CD4-positive, CD25-positive, alpha-beta regulatory T cell (primary cell): ENCODE measurements at regions not wholly inside any gene's neighbourhood (a gene's known extent, or its start where the extent isn't known, plus 50 kb on each side); places are given as distances from the start of the nearest gene placed in this dataset.
"Not testable (repeated sequence)": the region's sequence is repeated elsewhere in the genome, so short reads cannot be mapped to it uniquely, and the experiment has no call there.

ENCODE experiments used
- ATAC-seq, 2 donors: fragments of 150-1000 bp; cut with Tn5 transposase; one replicate each; pipeline ENCODE4 v1.10.0; 2021; ENCODE audit warnings: low read depth in 2 of 2, moderate number of reproducible peaks in 2 of 2, moderate library complexity in 1 of 2
- DNase-seq, 3 donors: peaks; one replicate each; pipeline versions ENCODE4 v3.0.0 to v3.0.0-alpha.2; 2012 to 2022; ENCODE audit warnings: mixed read lengths in 1 of 3
- H3K27ac ChIP-seq: one replicate; pipeline ENCODE4 v1.7.0; 2013; ENCODE audit warnings: mild to moderate bottlenecking, low read length; ENCODE audit not compliant: insufficient read depth, poor library complexity, severe bottlenecking
- H3K27me3 ChIP-seq: one replicate; pipeline ENCODE4 v1.7.0; 2013; ENCODE audit warnings: low read length; ENCODE audit not compliant: control insufficient read depth, insufficient read depth
- H3K36me3 ChIP-seq: one replicate; pipeline ENCODE4 v1.7.0; 2013; ENCODE audit warnings: mild to moderate bottlenecking, low read length, moderate library complexity; ENCODE audit not compliant: control insufficient read depth, insufficient read depth
- H3K4me1 ChIP-seq: 2 replicates; pipeline ENCODE4 v1.7.0; 2013; ENCODE audit warnings: mild to moderate bottlenecking, low read length; ENCODE audit not compliant: insufficient read depth, control insufficient read depth, poor library complexity, severe bottlenecking
- H3K4me3 ChIP-seq: one replicate; pipeline ENCODE4 v1.7.0; 2013; ENCODE audit warnings: low read depth, mild to moderate bottlenecking, low read length, moderate library complexity
- H3K9me3 ChIP-seq, 2 experiments: 1 replicate in 1 of 2; 2 replicates in 1 of 2; pipeline ENCODE4 v1.7.0; 2013; ENCODE audit warnings: low read length in 2 of 2, mild to moderate bottlenecking in 1 of 2, moderate library complexity in 1 of 2; ENCODE audit not compliant: control insufficient read depth in 2 of 2
- H3K27ac Mint-ChIP-seq, 3 donors: one replicate each; pipeline ENCODE4 v1.8.0; 2020 to 2022; ENCODE audit warnings: mild to moderate bottlenecking in 3 of 3, mixed read lengths in 3 of 3, moderate library complexity in 2 of 3
- H3K27me3 Mint-ChIP-seq: one replicate; pipeline ENCODE4 v1.8.0; 2022; ENCODE audit warnings: mild to moderate bottlenecking, mixed read lengths
- H3K36me3 Mint-ChIP-seq: one replicate; pipeline ENCODE4 v1.8.0; 2020; ENCODE audit warnings: mixed read lengths
- H3K4me1 Mint-ChIP-seq, 4 donors: one replicate each; pipeline ENCODE4 v1.8.0; 2020 to 2022; ENCODE audit warnings: mixed read lengths in 4 of 4, mild to moderate bottlenecking in 1 of 4
- H3K4me3 Mint-ChIP-seq, 4 donors: one replicate each; pipeline ENCODE4 v1.8.0; 2020 to 2022; ENCODE audit warnings: mild to moderate bottlenecking in 4 of 4, mixed read lengths in 4 of 4, moderate library complexity in 3 of 4
- H3K9me3 Mint-ChIP-seq, 7 donors: one replicate each; pipeline ENCODE4 v1.8.0; 2020 to 2022; ENCODE audit warnings: mixed read lengths in 7 of 7, mild to moderate bottlenecking in 3 of 7, moderate library complexity in 2 of 7

DNA sequence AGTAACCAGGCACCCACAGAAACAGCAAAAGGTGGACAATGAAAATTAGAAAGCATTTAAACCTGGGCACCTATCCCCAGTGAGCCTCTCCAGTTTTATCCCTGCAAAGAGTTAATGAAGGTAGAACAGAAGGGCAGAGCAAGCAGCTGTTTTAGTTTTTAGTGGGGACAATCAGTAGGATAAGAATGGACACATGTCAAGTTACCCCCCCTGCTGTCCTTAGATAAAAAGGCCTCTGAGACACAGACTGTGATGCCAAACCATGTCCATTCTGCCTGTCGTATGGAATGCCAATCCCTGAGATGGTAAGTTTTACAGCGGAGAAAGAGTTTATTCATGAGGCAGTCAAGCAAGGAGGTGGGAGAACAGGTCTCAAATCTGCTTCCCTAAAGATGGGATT lies 162.6 kb upstream of the AGR3 start:
- DNase-seq (no peak), ATAC-seq (no peak)
- H3K4me3 ChIP-seq, result no peak overlapping the region
- Mint-ChIP-seq H3K36me3 (no peaks in the 10 kb centered on the region), H3K27me3 (no peaks in the 10 kb centered on the region), H3K4me1 (peaks cover 27 to 46% (median 36%) of the 10 kb centered on the region in 4 donors), H3K9me3 (peaks cover 0 to 3% (median 0%) of the 10 kb centered on the region in 7 donors), H3K4me3 (no peak overlapping the region), H3K27ac (peak overlapping the region in 2 of 3 donors; percentile 22 to 68)
- no peak overlapping the region for H3K27ac ChIP-seq
- H3K9me3 ChIP-seq, result no peaks in the 10 kb centered on the region
- H3K4me1 ChIP-seq, result peaks cover 14% of the 10 kb centered on the region
- no peaks in the 10 kb centered on the region for H3K27me3 ChIP-seq
- no peaks in the 10 kb centered on the region for H3K36me3 ChIP-seq

- DNase-seq (peak in 1 of 3 donors; percentile 37), ATAC-seq (peak in 1 of 2 donors; percentile 44)
- no peaks in the 10 kb centered on the region for H3K9me3 ChIP-seq
- no peaks in the 10 kb centered on the region for H3K27me3 ChIP-seq
- H3K27ac Mint-ChIP-seq, result peak overlapping the region in 1 of 3 donors; percentile 49
- no peak overlapping the region for H3K4me3 Mint-ChIP-seq
- no peak overlapping the region for H3K27ac ChIP-seq
- no peaks in the 10 kb centered on the region for H3K36me3 Mint-ChIP-seq
- no peaks in the 10 kb centered on the region for H3K27me3 Mint-ChIP-seq
- H3K9me3 Mint-ChIP-seq, result peaks cover 0 to 3% (median 0%) of the 10 kb centered on the region in 7 donors
- peaks cover 14% of the 10 kb centered on the region for H3K4me1 ChIP-seq
- H3K36me3 ChIP-seq, result no peaks in the 10 kb centered on the region
- H3K4me1 Mint-ChIP-seq, result peaks cover 27 to 46% (median 36%) of the 10 kb centered on the region in 4 donors
- H3K4me3 ChIP-seq, result no peak overlapping the region
These were observed 163.1 kb upstream of the AGR3 start for GRCh38 chr7:17044861-17045260.

DNA sequence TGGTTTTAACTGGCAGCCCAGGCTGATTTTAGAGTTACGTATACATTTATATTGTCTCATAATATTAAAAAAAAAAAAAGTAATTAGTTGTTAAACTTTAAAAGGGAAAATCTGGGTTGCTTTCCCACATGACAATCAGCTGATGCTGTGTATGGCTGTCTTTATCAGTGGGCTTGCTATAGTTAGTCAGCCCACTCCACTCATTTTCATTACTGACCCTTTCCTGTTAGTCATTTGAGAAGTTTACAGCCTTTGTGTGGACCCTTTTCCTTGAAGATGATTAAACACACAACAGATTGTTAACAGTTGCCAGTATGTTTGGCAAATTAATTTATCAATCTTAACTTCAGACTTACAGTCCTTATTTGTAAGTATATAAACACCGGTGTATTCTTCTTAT lies 164.5 kb upstream of the AGR3 start:
- peaks cover 27 to 40% (median 32%) of the 10 kb centered on the region in 4 donors for H3K4me1 Mint-ChIP-seq
- H3K27ac Mint-ChIP-seq, result no peak overlapping the region
- H3K9me3 Mint-ChIP-seq, result peaks cover 0 to 3% (median 0%) of the 10 kb centered on the region in 7 donors
- no peak overlapping the region for H3K4me3 Mint-ChIP-seq
- Histone ChIP-seq H3K4me3 (no peak overlapping the region), H3K9me3 (no peaks in the 10 kb centered on the region), H3K4me1 (peaks cover 12% of the 10 kb centered on the region), H3K27ac (no peak overlapping the region), H3K27me3 (no peaks in the 10 kb centered on the region), H3K36me3 (no peaks in the 10 kb centered on the region)
- no peaks in the 10 kb centered on the region for H3K36me3 Mint-ChIP-seq
- DNase-seq, result no peak
- no peak for ATAC-seq
- no peaks in the 10 kb centered on the region for H3K27me3 Mint-ChIP-seq

- Histone ChIP-seq H3K4me3 (no peak overlapping the region), H3K27me3 (no peaks in the 10 kb centered on the region), H3K4me1 (peaks cover 8% of the 10 kb centered on the region), H3K9me3 (no peaks in the 10 kb centered on the region), H3K27ac (no peak overlapping the region), H3K36me3 (no peaks in the 10 kb centered on the region)
- Mint-ChIP-seq H3K4me3 (no peak overlapping the region), H3K36me3 (no peaks in the 10 kb centered on the region), H3K4me1 (peaks cover 24 to 36% (median 28%) of the 10 kb centered on the region in 4 donors), H3K27ac (no peak overlapping the region), H3K27me3 (no peaks in the 10 kb centered on the region), H3K9me3 (peaks cover 0 to 3% (median 0%) of the 10 kb centered on the region in 7 donors)
- ATAC-seq (no peak), DNase-seq (no peak)
These were observed 164.9 kb upstream of the AGR3 start for GRCh38 chr7:17046666-17047065.

- H3K36me3 Mint-ChIP-seq, H3K4me3 ChIP-seq, H3K9me3 Mint-ChIP-seq, H3K36me3 ChIP-seq, H3K27ac ChIP-seq, H3K27me3 ChIP-seq, H3K9me3 ChIP-seq, H3K27ac Mint-ChIP-seq, ATAC-seq, H3K27me3 Mint-ChIP-seq, H3K4me1 ChIP-seq: not testable (repeated sequence)
- Mint-ChIP-seq H3K4me3 (peak overlapping the region in 1 of 4 donors; percentile 32), H3K4me1 (peaks cover 7 to 23% (median 10%) of the 10 kb centered on the region in 4 donors)
- DNase-seq, result peak in 1 of 3 donors; percentile 38
These were observed 171.4 kb upstream of the AGR3 start for GRCh38 chr7:17053164-17053563.

GRCh38 chr7:17054206-17054605 lies 172.4 kb upstream of the AGR3 start:
- H3K27ac ChIP-seq, result no peak overlapping the region

DNA sequence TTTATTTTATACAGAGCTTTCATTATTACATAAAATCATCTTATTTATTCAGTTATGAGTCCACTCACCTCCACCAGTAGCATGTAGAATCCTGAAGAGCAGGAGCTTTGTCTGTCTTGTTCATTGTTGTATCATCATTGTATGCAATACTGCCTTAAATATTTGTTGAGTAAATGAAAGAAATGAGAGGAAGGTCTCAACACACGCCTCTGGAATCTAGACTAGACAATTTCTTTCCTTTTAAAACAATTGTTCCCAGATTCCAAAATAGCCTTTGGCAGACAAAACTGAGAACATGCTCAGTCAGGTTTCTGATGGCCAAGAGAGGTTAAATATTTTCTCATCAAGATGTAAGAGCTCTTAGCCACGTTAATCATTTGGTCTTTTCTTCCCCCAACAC lies 173.1 kb upstream of the AGR3 start:
- Histone ChIP-seq H3K27ac (no peak overlapping the region), H3K27me3 (no peaks in the 10 kb centered on the region), H3K4me1 (no peaks in the 10 kb centered on the region), H3K36me3 (no peaks in the 10 kb centered on the region), H3K9me3 (no peaks in the 10 kb centered on the region), H3K4me3 (no peak overlapping the region)
- DNase-seq (no peak), ATAC-seq (no peak)
- H3K4me3 Mint-ChIP-seq, result no peak overlapping the region
- H3K9me3 Mint-ChIP-seq, result peaks cover 0 to 3% (median 0%) of the 10 kb centered on the region in 7 donors
- H3K4me1 Mint-ChIP-seq, result peaks cover 7 to 23% (median 10%) of the 10 kb centered on the region in 4 donors
- H3K27me3 Mint-ChIP-seq, result no peaks in the 10 kb centered on the region
- no peak overlapping the region for H3K27ac Mint-ChIP-seq
- no peaks in the 10 kb centered on the region for H3K36me3 Mint-ChIP-seq

More at GRCh38 chr7:17054206-17054605, 172.4 kb upstream of the AGR3 start:
- Histone ChIP-seq H3K36me3 (no peaks in the 10 kb centered on the region), H3K9me3 (no peaks in the 10 kb centered on the region), H3K4me3 (no peak overlapping the region), H3K27me3 (no peaks in the 10 kb centered on the region), H3K4me1 (no peaks in the 10 kb centered on the region)
- Mint-ChIP-seq H3K27me3 (no peaks in the 10 kb centered on the region), H3K27ac (no peak overlapping the region), H3K4me3 (no peak overlapping the region), H3K4me1 (peaks cover 7 to 23% (median 10%) of the 10 kb centered on the region in 4 donors), H3K36me3 (no peaks in the 10 kb centered on the region), H3K9me3 (peaks cover 0 to 3% (median 0%) of the 10 kb centered on the region in 7 donors)
- DNase-seq (no peak), ATAC-seq (no peak)

- Histone ChIP-seq H3K4me3 (no peak overlapping the region), H3K27ac (no peak overlapping the region), H3K9me3 (no peaks in the 10 kb centered on the region), H3K4me1 (no peaks in the 10 kb centered on the region), H3K36me3 (no peaks in the 10 kb centered on the region), H3K27me3 (no peaks in the 10 kb centered on the region)
- Mint-ChIP-seq H3K4me1 (peaks cover 7 to 23% (median 10%) of the 10 kb centered on the region in 4 donors), H3K4me3 (no peak overlapping the region), H3K27ac (no peak overlapping the region), H3K27me3 (no peaks in the 10 kb centered on the region), H3K36me3 (no peaks in the 10 kb centered on the region), H3K9me3 (peaks cover 0 to 3% (median 0%) of the 10 kb centered on the region in 7 donors)
- DNase-seq, result no peak
- no peak for ATAC-seq
These were observed 173.8 kb upstream of the AGR3 start for GRCh38 chr7:17055596-17055995.
